ENCODE measurements at regions not wholly inside any gene's neighbourhood (a gene's known extent, or its start where the extent isn't known, plus 50 kb on each side); places are given as distances from the start of the nearest gene placed in this dataset.

- Histone ChIP-seq H3K27ac (ENCODE audit: low read depth, low read length) (no peak overlapping the region), H3K4ac (replicated peaks; ENCODE audit: insufficient read length, low read depth, low read length) (no peak overlapping the region), H3K4me1 (replicated peaks in 1 of 4; ENCODE audit: control insufficient read depth in 3 of 4, insufficient read depth in 4 of 4, low read length in 3 of 4) (peaks cover 0 to 3% (median 0%) of the 10 kb centered on the region in 4 experiments; a peak in 1 of 7 replicates), H4K20me1 (replicated peaks in 1 of 2; ENCODE audit: control insufficient read depth in 1 of 2, insufficient read depth in 2 of 2, low read length in 2 of 2) (no peaks in the 10 kb centered on the region), H2BK15ac (ENCODE audit: low read length) (no peak overlapping the region), H3K9ac (replicated peaks in 1 of 4; ENCODE audit: extremely low read depth in 1 of 4, low read depth in 3 of 4, low read length in 3 of 4) (no peak overlapping the region), H3K23me2 (ENCODE audit: low read depth, low read length) (no peaks in the 10 kb centered on the region), H3K18ac (ENCODE audit: extremely low read depth, low read length) (no peak overlapping the region), H3K4me2 (ENCODE audit: insufficient read depth in 1 of 2, low read depth in 2 of 2, low read length in 2 of 2) (no peak overlapping the region; a peak in 1 of 4 replicates), H3K23ac (ENCODE audit: insufficient read length) (no peak overlapping the region), H2BK12ac (ENCODE audit: low read depth, low read length) (no peak overlapping the region), H3K79me1 (ENCODE audit: low read depth, low read length) (no peaks in the 10 kb centered on the region), H4K91ac (replicated peaks; ENCODE audit: insufficient read length, low read length) (no peak overlapping the region), H3K36me3 (ENCODE audit: control insufficient read depth in 2 of 4, insufficient read depth in 4 of 4, low read length in 3 of 4) (no peaks in the 10 kb centered on the region), H3K79me2 (ENCODE audit: control insufficient read depth in 1 of 2, insufficient read depth in 2 of 2, low read length in 2 of 2) (no peaks in the 10 kb centered on the region), H2BK120ac (replicated peaks; ENCODE audit: low read depth, low read length) (no peak overlapping the region), H4K8ac (ENCODE audit: extremely low read depth, insufficient read depth, low read length) (no peak overlapping the region), H3K4me3 (ENCODE audit: extremely low read depth in 1 of 4, insufficient read depth in 2 of 4, low read depth in 3 of 4, low read length in 4 of 4) (no peak overlapping the region), H3K9me3 (ENCODE audit: insufficient read depth in 2 of 2, low read depth in 1 of 2, low read length in 1 of 2) (no peaks in the 10 kb centered on the region), H2BK20ac (ENCODE audit: low read length) (no peak overlapping the region), H3K14ac (ENCODE audit: insufficient read length) (no peak overlapping the region), H2AFZ (ENCODE audit: low read length) (no peak overlapping the region), H2BK5ac (ENCODE audit: low read depth, low read length) (no peak overlapping the region), H3K27me3 (replicated peaks in 1 of 4; ENCODE audit: control insufficient read depth in 3 of 4, extremely low read depth in 1 of 4, insufficient read depth in 3 of 4, low read length in 3 of 4) (no peaks in the 10 kb centered on the region), H2AK5ac (ENCODE audit: low read depth, low read length) (no peak overlapping the region), H3K56ac (replicated peaks; ENCODE audit: insufficient read length, low read depth, low read length) (no peak overlapping the region), H4K5ac (ENCODE audit: insufficient read length, low read depth, low read length) (no peak overlapping the region)
- WGBS, 2 experiments (ENCODE audit: extremely low coverage in 1 of 2, insufficient coverage in 1 of 2, insufficient read length in 1 of 2, insufficient replicate concordance in 2 of 2, low coverage in 1 of 2, low lambda C conversion rate in 2 of 2, missing lambda C conversion rate in 1 of 2): 91% methylated on average over 2 of the region's 2 CpGs; no CpG with 5 or more reads in 1 of the 2 experiments
- FAIRE-seq (no peak), DNase-seq (ENCODE audit: low read depth in 1 of 2, low spot score in 2 of 2) (no peak)
- ChIA-PET CTCF (ENCODE audit: partially characterized antibody) (no interaction called here), POLR2A (ENCODE audit: partially characterized antibody) (no interaction called here)
- TF ChIP-seq JUND (IDR thresholded peaks at IDR 0.05; ENCODE audit: low read length) (no peak), ATF2 (IDR thresholded peaks at IDR 0.05; ENCODE audit: low read length) (no peak), TEAD4 (IDR thresholded peaks at IDR 0.05; ENCODE audit: low read depth, low read length) (no peak), E2F6 (IDR thresholded peaks at IDR 0.05) (no peak), NANOG (IDR thresholded peaks at IDR 0.05; ENCODE audit: insufficient read depth, low read depth, low read length, poor library complexity, severe bottlenecking) (no peak), USF2 (IDR thresholded peaks at IDR 0.05; ENCODE audit: low read length) (no peak), RAD21 (IDR thresholded peaks at IDR 0.05 in 1 of 2, conservative IDR thresholded peaks at IDR 0.05 in 1 of 2; ENCODE audit: low read depth in 2 of 2, low read length in 2 of 2) (no peak), RNF2 (IDR thresholded peaks at IDR 0.05; ENCODE audit: borderline replicate concordance, low read depth, low read length, missing control alignments, poor library complexity, severe bottlenecking) (no peak), PHF8 (conservative IDR thresholded peaks at IDR 0.05; ENCODE audit: low read depth, low read length) (no peak), POLR2A (IDR thresholded peaks at IDR 0.05; ENCODE audit: control extremely low read depth in 1 of 2, low read depth in 2 of 2, low read length in 2 of 2) (no peak)
Observed at GRCh38 chr5:130896636-130897035, 268.4 kb downstream of the HINT1 start.

Data from H1 (cell line).